Activated naive CD8-positive, alpha-beta T cell treated with anti-CD3 and anti-CD28 coated beads for 36 hours (primary cell): ENCODE measurements at regions not wholly inside any gene's neighbourhood (a gene's known extent, or its start where the extent isn't known, plus 50 kb on each side); places are given as distances from the start of the nearest gene placed in this dataset.
"Not testable (repeated sequence)": the region's sequence is repeated elsewhere in the genome, so short reads cannot be mapped to it uniquely, and the experiment has no call there.

Source experiments
- DNase-seq: peaks from one replicate; pipeline ENCODE4 v3.0.0; 2021
- H3K27ac Mint-ChIP-seq: one replicate; pipeline ENCODE4 v1.8.0; 2022; ENCODE audit warnings: mild to moderate bottlenecking, moderate library complexity, mixed read lengths
- H3K27me3 Mint-ChIP-seq: one replicate; pipeline ENCODE4 v1.8.0; 2022; ENCODE audit warnings: mild to moderate bottlenecking, mixed read lengths
- H3K36me3 Mint-ChIP-seq: one replicate; pipeline ENCODE4 v1.8.0; 2021; ENCODE audit warnings: mild to moderate bottlenecking, mixed read lengths
- H3K4me1 Mint-ChIP-seq: one replicate; pipeline ENCODE4 v1.8.0; 2021; ENCODE audit warnings: mixed read lengths
- H3K4me3 Mint-ChIP-seq: one replicate; pipeline ENCODE4 v1.8.0; 2022; ENCODE audit warnings: mild to moderate bottlenecking, moderate library complexity, mixed read lengths
- H3K9me3 Mint-ChIP-seq: one replicate; pipeline ENCODE4 v1.8.0; 2022; ENCODE audit warnings: mixed read lengths

DNA sequence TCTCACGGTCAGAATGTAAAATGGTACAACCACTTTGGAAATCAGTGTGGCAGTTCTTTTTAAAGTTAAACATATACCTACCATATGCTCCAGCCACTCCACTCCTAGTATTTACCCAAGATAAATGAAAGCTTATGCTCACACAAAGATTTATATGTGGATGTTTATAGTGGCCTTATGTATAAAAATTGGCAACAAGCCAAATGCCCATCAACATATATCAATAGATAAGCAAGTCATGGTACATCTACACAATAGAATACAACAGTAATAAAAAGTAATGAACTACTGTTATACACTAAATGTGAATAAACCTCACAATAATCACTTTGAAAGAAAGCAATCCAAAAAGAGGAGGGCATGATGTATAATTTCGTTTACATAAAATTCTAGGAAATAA, 153.5 kb upstream of the LMCD1 start:
- Mint-ChIP-seq H3K27me3 (no peaks in the 10 kb centered on the region), H3K4me3 (no peak overlapping the region), H3K36me3 (peaks cover 12% of the 10 kb centered on the region), H3K9me3 (peaks cover 24% of the 10 kb centered on the region), H3K27ac (no peak overlapping the region), H3K4me1 (peaks cover 4% of the 10 kb centered on the region)
- DNase-seq: no peak

DNA sequence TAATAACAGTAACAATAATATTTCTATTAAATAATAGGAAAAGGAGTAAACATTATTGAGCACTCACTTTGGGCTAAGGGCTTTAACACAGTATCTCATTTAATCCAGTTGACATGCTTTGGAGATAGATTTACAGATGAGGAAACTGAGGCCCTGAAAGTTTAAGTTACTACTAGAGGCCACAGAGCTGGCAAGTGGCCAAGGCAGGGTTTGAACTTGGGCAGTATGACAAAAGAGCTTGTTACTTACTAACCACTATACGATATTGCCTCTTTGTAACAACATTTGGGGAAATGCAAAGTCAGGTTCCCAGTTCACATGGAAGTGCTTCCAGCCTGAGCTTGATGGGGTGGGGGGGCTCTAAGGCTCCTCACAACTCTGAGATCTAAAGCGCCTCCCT, 149.1 kb upstream of the LMCD1 start:
- peaks cover 7% of the 10 kb centered on the region for H3K36me3 Mint-ChIP-seq

GRCh38 chr3:8353364-8353763, 148.3 kb upstream of the LMCD1 start:
- DNase-seq: no peak
- Mint-ChIP-seq H3K27me3 (no peaks in the 10 kb centered on the region), H3K4me1 (peaks cover 24% of the 10 kb centered on the region), H3K36me3 (peaks cover 10% of the 10 kb centered on the region), H3K9me3 (peaks cover 9% of the 10 kb centered on the region), H3K4me3 (no peak overlapping the region), H3K27ac (no peak overlapping the region)

More for the DNA sequence above, 149.1 kb upstream of the LMCD1 start:
- Mint-ChIP-seq H3K4me1 (peaks cover 20% of the 10 kb centered on the region), H3K4me3 (no peak overlapping the region), H3K27me3 (no peaks in the 10 kb centered on the region), H3K9me3 (peaks cover 4% of the 10 kb centered on the region), H3K27ac (no peak overlapping the region)
- DNase-seq: no peak

DNA sequence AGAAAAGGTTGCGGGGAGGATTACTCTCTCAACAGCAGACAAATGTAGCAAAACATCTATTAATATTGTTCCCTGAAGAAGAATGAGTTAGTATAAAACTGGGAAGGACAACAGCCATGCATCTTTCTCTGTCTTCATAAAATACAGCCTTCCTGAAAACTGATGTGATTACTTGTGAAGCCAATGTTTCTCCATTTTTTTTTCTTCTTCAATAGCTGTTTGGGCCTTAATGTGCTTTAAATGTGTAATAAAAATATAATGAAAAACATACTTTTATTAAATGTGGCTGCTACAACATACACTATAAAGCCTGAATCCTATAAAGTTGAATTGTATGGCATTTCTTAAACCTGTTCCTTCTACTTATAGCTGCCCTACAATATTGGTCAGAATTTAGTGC, 146.3 kb upstream of the LMCD1 start:
- peaks cover 19% of the 10 kb centered on the region for H3K9me3 Mint-ChIP-seq
- H3K4me3 Mint-ChIP-seq: no peak overlapping the region
- H3K27me3 Mint-ChIP-seq: no peaks in the 10 kb centered on the region
- DNase-seq: no peak
- peaks cover 16% of the 10 kb centered on the region for H3K36me3 Mint-ChIP-seq
- no peak overlapping the region for H3K27ac Mint-ChIP-seq
- H3K4me1 Mint-ChIP-seq: peaks cover 24% of the 10 kb centered on the region

DNA sequence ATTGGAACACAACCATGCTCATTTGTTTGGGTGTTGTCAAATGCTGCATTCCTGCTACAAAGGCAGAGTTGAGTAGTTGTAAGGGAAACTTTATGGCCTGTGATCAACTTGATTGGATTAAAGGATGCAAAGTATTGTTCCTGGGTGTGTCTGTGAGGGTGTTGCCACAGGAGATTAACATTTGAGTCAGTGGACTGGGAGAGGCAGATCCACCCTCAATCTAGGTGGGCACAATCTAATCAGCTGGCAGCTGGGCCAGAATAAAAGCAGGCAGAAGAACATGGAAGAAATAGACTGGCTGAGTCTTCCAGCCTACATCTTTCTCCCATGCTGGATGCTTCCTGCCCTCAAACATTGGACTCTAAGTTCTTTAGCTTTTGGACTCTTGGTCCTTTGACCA, 145.6 kb upstream of the LMCD1 start:
- Mint-ChIP-seq H3K9me3 (peaks cover 24% of the 10 kb centered on the region), H3K36me3 (peaks cover 16% of the 10 kb centered on the region), H3K4me1 (peaks cover 24% of the 10 kb centered on the region)
- not testable (repeated sequence) for H3K4me3 Mint-ChIP-seq, DNase-seq, H3K27ac Mint-ChIP-seq, H3K27me3 Mint-ChIP-seq

GRCh38 chr3:8357859-8358258, 143.8 kb upstream of the LMCD1 start:
- peaks cover 27% of the 10 kb centered on the region for H3K9me3 Mint-ChIP-seq
- peaks cover 16% of the 10 kb centered on the region for H3K36me3 Mint-ChIP-seq
- peaks cover 21% of the 10 kb centered on the region for H3K4me1 Mint-ChIP-seq
- H3K27ac Mint-ChIP-seq: peak overlapping the region; percentile 82
- DNase-seq: no peak
- H3K4me3 Mint-ChIP-seq: no peak overlapping the region
- H3K27me3 Mint-ChIP-seq: no peaks in the 10 kb centered on the region

DNA sequence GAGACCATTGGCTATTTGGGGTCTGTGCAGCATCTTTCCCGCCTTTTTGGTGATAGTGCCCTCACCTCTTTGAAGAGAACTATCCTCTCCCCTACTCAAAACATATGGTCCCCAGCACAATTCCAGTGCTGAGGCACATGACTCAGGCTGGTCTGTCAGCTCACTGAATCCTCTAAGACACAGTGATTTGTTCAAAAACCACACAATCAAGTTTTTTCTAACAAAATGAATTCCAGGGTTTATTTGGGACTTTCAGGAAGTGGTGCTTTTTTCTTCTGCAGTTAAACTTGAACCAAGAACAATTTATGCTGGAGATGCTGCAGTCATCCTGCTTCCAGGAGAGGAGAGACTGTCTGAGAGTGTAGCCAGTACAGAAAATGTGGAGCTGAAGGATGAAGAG, 142.5 kb upstream of the LMCD1 start:
- Mint-ChIP-seq H3K4me3 (no peak overlapping the region), H3K27me3 (no peaks in the 10 kb centered on the region), H3K36me3 (peaks cover 16% of the 10 kb centered on the region), H3K9me3 (peaks cover 28% of the 10 kb centered on the region), H3K27ac (no peak overlapping the region), H3K4me1 (peaks cover 20% of the 10 kb centered on the region)
- no peak for DNase-seq

GRCh38 chr3:8363200-8363599, 138.4 kb upstream of the LMCD1 start:
- Mint-ChIP-seq H3K27me3 (no peaks in the 10 kb centered on the region), H3K9me3 (peaks cover 23% of the 10 kb centered on the region), H3K36me3 (peaks cover 6% of the 10 kb centered on the region), H3K4me3 (no peak overlapping the region), H3K4me1 (no peaks in the 10 kb centered on the region), H3K27ac (no peak overlapping the region)
- DNase-seq: no peak

DNA sequence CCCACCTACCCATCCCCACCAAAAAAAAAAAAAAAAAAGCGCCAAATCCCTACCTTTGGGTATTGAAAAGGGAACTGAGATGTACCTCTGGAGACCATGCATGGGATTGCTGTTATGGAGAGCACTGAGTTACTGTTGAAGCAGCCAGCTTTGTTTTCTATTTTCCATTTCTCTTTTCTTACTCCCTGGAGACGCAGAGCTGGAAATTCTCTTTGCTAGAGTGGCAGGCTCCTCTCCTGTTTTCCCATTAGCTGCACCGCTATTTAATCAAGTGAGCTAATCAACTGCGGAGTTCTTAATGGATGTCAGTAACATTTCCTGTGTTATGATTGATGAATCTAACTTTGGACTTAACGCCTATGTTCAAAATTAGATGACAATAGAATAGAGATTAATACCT, 136.1 kb upstream of the LMCD1 start:
- H3K4me1 Mint-ChIP-seq: no peaks in the 10 kb centered on the region
- no peaks in the 10 kb centered on the region for H3K27me3 Mint-ChIP-seq
- DNase-seq: no peak
- H3K27ac Mint-ChIP-seq: no peak overlapping the region
- peaks cover 8% of the 10 kb centered on the region for H3K9me3 Mint-ChIP-seq
- no peaks in the 10 kb centered on the region for H3K36me3 Mint-ChIP-seq
- no peak overlapping the region for H3K4me3 Mint-ChIP-seq

DNA sequence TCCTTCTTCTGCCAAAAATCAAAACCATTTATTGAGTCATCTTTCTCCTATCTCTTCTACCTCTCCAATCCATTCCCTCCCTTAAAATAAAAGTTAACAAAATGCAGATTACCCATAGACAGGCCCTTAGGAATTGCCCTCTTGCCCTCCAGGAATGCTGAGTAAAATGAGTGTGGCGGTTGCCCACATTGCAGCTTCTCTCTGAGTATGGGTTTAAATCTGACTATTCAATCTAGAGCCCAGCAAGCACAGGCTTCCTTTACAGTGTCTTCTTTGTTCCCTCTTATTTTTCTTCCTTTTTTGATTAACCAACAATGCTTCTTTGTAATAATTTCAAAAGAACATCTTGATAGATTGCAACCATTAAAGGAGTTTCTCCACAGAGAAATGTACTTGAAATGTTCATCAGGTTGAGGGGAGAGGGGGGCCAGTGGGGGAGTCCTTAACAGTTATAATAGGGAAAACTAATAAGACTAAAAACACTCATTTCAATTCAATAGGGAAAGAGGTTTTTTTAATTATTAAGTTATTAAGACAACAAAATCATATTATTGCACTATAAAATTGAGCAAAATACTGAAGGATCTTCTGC, 135.3 kb upstream of the LMCD1 start:
- H3K4me1 Mint-ChIP-seq: no peaks in the 10 kb centered on the region

GRCh38 chr3:8368598-8368997, 133.0 kb upstream of the LMCD1 start:
- DNase-seq: no peak
- peaks cover 8% of the 10 kb centered on the region for H3K9me3 Mint-ChIP-seq
- H3K36me3 Mint-ChIP-seq: no peaks in the 10 kb centered on the region
- no peaks in the 10 kb centered on the region for H3K27me3 Mint-ChIP-seq
- H3K4me3 Mint-ChIP-seq: no peak overlapping the region
- no peaks in the 10 kb centered on the region for H3K4me1 Mint-ChIP-seq
- H3K27ac Mint-ChIP-seq: no peak overlapping the region

More for the DNA sequence above, 135.3 kb upstream of the LMCD1 start:
- peaks cover 3% of the 10 kb centered on the region for H3K9me3 Mint-ChIP-seq
- DNase-seq: no peak
- no peaks in the 10 kb centered on the region for H3K27me3 Mint-ChIP-seq
- H3K27ac Mint-ChIP-seq: no peak overlapping the region
- no peaks in the 10 kb centered on the region for H3K36me3 Mint-ChIP-seq
- no peak overlapping the region for H3K4me3 Mint-ChIP-seq

DNA sequence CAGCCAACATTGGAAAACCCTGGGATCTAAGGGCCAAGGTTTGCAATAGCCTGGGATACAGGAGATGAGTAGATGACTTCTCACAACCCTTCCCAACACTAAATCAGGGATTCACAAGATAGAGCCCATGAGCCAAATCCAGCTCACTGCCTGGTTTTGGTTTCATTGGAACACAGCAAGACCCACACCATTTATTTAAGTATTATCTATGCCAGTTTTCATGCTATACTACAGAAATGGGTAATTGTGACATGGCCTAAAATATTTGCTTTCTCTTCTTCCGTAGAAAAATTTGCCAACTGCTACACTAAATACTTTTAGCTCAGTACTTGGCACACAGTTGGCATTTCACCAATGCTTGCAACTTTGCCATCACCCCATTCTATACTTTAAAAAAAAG, 132.0 kb upstream of the LMCD1 start:
- H3K4me1 Mint-ChIP-seq: no peaks in the 10 kb centered on the region
- no peak overlapping the region for H3K4me3 Mint-ChIP-seq
- no peaks in the 10 kb centered on the region for H3K27me3 Mint-ChIP-seq
- H3K36me3 Mint-ChIP-seq: peaks cover 3% of the 10 kb centered on the region
- DNase-seq: no peak
- peaks cover 16% of the 10 kb centered on the region for H3K9me3 Mint-ChIP-seq
- no peak overlapping the region for H3K27ac Mint-ChIP-seq

DNA sequence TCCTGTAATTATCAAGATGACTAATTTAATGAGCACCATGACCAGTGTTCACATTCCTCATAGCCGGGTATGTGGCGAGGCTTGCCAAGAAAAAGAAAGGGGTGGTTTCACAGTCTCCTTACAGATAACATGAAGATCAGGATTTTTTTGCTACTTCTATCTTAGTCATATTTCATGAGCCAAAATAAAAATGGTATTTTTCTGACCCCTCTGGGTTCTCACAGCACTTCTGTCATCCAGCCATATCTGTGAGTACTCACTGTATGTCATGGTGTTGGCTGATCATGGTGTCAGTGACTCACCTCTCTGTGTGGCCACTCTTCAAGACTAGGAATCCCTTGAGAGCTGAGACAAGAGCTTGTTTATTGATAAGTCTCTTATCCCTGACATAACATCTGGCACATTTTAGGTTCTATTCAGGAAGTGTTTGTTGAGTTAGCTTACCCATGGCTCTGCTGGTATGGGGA, 130.5 kb upstream of the LMCD1 start:
- Mint-ChIP-seq H3K36me3 (peaks cover 9% of the 10 kb centered on the region), H3K4me1 (no peaks in the 10 kb centered on the region), H3K27ac (no peak overlapping the region), H3K4me3 (no peak overlapping the region), H3K9me3 (peaks cover 23% of the 10 kb centered on the region), H3K27me3 (no peaks in the 10 kb centered on the region)
- DNase-seq: no peak

DNA sequence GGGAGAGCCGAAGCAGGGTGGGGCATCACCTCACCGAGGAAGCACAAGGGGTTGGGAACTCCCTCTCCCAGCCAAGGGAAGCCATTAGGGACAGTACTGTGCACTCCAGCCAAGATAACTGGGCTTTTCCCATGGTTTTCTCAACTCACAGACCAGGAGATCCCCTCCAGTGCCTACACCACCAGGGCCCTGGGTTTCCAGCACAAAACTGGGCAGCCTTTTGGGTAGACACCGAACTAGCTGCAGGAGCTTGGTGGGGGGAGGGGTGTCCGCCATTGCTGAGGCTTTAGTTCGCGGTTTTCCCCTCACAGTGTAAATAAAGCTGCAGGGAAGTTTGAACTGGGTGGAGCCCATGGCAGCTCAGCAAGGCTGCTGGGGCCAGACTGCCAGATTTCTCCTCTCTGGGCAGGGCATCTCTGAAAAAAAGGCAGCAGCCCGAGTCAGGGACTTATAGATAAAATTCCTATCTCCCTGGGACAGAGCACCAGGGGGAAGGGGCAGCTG, 129.6 kb upstream of the LMCD1 start:
- Mint-ChIP-seq H3K27me3 (no peaks in the 10 kb centered on the region), H3K36me3 (peaks cover 9% of the 10 kb centered on the region), H3K4me3 (no peak overlapping the region), H3K27ac (no peak overlapping the region), H3K9me3 (peaks cover 25% of the 10 kb centered on the region), H3K4me1 (no peaks in the 10 kb centered on the region)
- DNase-seq: no peak

- H3K9me3 Mint-ChIP-seq: peaks cover 3% of the 10 kb centered on the region
- no peak overlapping the region for H3K27ac Mint-ChIP-seq
These were observed 120.5 kb upstream of the LMCD1 start for GRCh38 chr3:8380904-8381704.

More at GRCh38 chr3:8380904-8381704, 120.5 kb upstream of the LMCD1 start:
- Mint-ChIP-seq H3K27me3 (no peaks in the 10 kb centered on the region), H3K36me3 (no peaks in the 10 kb centered on the region), H3K4me1 (peaks cover 1% of the 10 kb centered on the region), H3K4me3 (no peak overlapping the region)
- DNase-seq: no peak
